Globus pallidus (tissue), 1 donor: ENCODE measurements at regions not wholly inside any gene's neighbourhood (a gene's known extent, or its start where the extent isn't known, plus 50 kb on each side); places are given as distances from the start of the nearest gene placed in this dataset.
A peak's percentile ranks its signal among the peaks of the same experiment; 100 is the strongest.
"Not testable (repeated sequence)": the region's sequence is repeated elsewhere in the genome, so short reads cannot be mapped to it uniquely, and the experiment has no call there.

Experiments used
- DNase-seq: peaks from one replicate; pipeline ENCODE4 v3.0.0-alpha.2; 2015; ENCODE audit warnings: low spot score

GRCh38 chr14:58730792-58731464 is 93.2 kb downstream of the DACT1 start:
- DNase-seq: no peak

DNA sequence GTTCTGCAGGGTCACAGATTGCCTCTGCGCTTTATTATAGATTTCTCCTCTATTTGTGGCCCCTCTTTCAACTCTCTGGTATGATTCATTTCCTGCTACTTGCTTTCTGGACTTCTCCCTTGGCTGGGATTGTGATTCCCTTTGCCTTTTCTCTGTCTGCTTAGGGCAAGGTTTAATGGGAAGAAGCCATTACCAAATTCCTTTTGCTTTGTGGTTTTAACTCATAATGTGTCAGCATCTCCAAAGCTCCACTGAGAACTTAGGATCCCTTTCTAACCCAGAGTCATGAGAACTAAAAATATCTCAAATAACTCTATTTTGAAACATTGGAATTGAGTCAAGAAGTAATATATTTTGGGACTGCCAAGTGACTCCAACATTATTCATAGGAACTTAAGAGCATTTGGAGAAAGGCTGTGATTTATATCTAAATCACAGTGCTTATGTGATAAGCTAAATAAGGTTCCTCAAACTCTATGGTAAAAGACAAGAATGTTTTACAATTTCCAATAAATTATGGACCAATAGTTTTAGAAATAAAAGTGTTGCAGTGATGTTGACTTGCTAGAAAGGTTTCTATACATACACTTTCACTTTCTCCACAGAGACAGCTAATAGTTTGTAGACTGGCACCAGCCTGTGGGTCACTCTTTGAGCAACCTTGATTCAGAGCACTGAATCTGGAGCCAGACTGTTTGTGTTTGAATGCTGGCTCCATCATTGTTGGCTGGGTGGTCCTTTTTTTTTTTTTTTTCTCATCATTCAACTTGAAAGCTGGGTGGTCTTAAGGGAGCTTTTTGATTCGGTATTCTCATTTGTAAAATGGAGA is 93.9 kb downstream of the DACT1 start:
- DNase-seq: no peak

DNA sequence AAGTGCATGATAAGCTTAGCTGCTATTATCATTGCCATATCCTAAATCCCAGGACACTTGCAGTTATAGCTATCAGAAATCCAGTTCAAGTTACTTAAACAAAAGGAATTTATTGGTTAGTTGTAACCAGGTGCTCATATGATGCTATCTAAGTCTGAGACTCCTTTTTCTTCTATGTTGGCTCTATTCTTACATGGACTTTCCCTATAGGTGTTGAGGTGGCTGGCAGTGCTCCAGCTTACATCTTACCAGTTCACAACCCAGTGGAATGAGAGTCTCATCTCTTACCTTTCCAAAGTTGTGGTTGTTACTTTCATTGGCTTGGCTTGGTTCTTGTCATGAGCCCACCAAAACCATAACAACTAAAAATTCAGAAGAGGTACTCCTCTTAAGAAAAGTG is 94.6 kb downstream of the DACT1 start:
- DNase-seq: no peak

DNA sequence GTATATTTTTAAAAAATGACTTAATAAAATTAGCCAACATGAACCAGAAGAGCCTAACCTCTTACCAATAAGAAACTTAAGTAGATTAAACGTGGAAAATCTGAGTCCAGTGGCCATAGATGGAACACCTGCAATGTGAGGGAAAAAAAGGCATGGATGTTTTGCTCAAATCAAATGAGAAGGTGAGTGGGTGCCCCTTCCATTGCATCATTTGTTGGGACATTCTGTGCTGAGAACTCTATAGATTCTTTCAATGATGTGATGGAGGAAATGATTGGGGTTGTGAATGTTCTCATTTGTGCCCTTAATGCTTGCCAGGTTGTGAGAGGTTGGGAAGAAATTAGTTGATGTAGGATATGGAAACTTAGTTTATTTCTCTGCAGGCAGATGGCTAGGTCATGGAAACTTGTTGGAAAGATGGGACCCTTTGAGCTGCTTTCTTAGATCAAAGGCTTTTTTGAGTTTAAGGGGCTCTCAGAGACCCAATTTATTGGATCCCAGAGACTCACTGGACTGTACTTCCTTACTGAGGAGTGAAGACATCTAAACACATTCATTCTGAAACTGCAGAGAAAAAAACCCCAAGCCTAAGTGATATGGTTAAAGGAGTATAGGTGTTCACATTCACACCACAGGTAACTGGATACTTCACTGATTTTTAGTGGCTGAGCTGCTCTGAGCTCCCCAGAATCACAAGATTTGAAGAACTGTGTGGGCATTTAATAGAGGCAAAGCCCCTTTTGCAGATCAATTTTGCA is 95.9 kb downstream of the DACT1 start:
- no peak for DNase-seq

GRCh38 chr14:58735596-58735995 is 97.8 kb downstream of the DACT1 start:
- no peak for DNase-seq

- DNase-seq: no peak
Observed at GRCh38 chr14:58736606-58737005, 98.8 kb downstream of the DACT1 start.

GRCh38 chr14:58737511-58737910 is 99.7 kb downstream of the DACT1 start:
- DNase-seq: no peak

GRCh38 chr14:58738189-58738836 is 100.6 kb downstream of the DACT1 start:
- DNase-seq: no peak

- no peak for DNase-seq
Observed at GRCh38 chr14:58738876-58739275, 101.1 kb downstream of the DACT1 start.

GRCh38 chr14:58739674-58740073 is 101.9 kb downstream of the DACT1 start:
- DNase-seq: no peak

GRCh38 chr14:58740379-58740935 is 102.7 kb downstream of the DACT1 start:
- DNase-seq: peak; percentile 61

DNA sequence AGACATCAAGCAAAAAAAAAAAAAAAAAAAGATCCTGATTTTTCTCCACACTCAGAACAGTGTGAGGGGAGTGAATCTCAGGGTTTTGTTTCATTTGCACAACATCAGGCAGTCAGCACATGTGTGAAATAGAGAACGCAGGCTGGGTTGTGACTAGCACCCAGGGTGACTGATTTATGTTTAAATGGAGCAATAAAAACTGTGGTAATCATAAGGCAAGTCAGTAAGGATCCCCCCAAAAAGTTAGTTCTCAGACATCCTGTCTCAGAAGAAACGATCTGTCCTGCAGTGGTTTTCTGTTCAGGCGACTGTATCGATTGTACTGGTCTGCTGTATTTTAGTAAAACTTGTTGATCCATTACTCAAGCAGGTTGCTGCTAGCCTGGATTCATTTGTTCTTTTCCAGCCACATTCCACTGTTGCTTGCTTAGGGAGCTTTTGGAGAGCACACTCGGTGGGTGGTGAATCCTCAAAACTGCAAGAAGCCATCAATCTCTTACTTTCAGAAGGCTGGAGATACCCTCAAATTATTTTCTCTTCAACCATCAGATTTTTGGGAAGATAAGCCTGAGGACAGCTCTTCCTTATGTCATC is 107.1 kb downstream of the DACT1 start:
- DNase-seq: no peak

- DNase-seq: no peak
Observed at GRCh38 chr14:58746261-58746660, 108.5 kb downstream of the DACT1 start.

DNA sequence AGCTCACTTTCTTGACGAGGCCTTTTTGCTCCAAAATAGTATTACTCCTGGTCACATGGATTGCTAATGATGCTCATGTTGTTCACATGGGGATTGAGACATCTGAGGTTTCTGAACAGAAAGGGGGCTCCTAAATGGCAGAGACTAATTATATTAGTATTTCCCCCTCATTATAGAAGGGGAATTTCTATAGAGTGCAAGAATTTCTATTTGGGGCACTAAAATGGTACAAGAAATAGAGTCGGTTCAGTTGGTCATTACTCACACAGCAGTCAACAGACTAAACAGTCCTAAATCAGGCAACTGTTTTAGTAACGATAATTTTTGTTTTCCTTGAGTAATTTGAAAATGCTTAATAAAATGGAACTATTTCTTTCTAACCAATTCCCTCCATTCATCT is 108.9 kb downstream of the DACT1 start:
- DNase-seq: no peak

- no peak for DNase-seq
Observed at GRCh38 chr14:58747181-58747580, 109.4 kb downstream of the DACT1 start.

GRCh38 chr14:58748251-58748650 is 110.5 kb downstream of the DACT1 start:
- not testable (repeated sequence) for DNase-seq

- DNase-seq: no peak
Observed at GRCh38 chr14:58749066-58749669, 111.4 kb downstream of the DACT1 start.

DNA sequence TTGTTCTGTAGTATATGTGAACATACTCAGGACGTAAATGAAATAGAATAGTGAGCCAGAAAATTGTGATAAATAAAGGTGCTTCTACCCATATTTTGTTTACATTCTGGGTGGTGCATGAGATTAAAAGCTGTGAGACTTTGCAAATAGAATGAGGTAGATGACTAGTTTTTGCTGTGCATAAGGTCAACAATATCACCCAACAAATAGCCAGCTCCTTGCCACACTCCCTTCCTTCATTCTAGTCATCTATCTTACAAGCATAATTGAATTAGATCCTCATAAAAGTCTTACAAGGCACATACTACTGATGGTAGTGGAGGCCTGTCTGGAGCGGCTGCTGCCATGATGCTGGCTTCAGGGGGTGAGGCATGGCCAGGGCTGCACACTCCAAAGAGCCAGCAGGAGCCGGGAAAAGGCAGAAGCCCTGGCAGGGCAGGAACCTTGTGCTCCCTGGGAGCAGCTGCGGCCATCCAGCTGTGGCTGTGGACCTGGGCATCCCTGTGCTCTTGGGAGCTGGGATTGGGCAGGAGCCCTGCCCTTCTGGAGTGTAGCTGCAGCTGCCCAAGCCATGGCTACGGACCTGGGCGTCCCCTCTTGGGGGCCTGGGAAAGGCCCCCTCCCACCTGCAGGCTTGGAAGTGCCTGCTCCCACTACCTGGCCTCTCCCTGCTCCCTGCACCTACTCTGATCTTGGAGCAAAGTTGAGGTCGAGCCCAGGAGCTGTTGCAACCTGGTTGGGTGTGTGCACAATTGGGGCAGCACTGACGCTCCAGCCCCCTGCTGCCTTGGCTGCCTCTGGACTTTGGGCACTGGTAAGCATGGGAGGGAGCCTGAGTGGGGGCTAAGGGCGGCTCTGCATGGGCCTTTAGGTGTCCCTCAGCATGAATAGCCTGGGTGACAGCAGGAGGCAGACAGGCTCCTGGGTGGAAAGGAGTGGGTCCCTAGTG is 112.8 kb downstream of the DACT1 start:
- no peak for DNase-seq

DNA sequence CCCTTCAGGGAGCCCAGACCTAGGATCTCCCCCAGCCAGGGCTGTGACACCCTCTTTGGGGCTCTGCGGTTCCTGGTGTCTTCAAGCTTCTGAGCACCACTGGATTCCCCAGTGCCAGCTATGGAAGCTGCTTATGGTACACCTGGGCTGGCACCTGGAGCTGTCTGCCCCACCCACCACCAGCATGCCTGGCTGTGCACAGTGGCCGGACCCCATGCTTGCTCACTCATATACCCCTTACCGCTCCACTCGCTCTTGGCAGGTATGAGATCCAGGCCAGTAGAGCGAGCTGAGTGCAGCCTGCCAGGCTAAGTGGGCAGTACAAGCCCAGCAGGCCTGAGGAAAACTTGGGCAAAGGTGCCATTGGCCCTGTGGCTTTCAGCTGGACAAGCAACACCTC is 114.0 kb downstream of the DACT1 start:
- no peak for DNase-seq

- DNase-seq: no peak
Observed at GRCh38 chr14:58752289-58752688, 114.5 kb downstream of the DACT1 start.
